AG10803 (cell line): ENCODE measurements at regions not wholly inside any gene's neighbourhood (a gene's known extent, or its start where the extent isn't known, plus 50 kb on each side); places are given as distances from the start of the nearest gene placed in this dataset.
"Not testable (repeated sequence)": the region's sequence is repeated elsewhere in the genome, so short reads cannot be mapped to it uniquely, and the experiment has no call there.

Experiments used
- DNase-seq: peaks from one replicate; pipeline ENCODE4 v3.0.0; 2010; ENCODE audit warnings: low read depth
- H3K4me3 ChIP-seq: 2 replicates; pipeline ENCODE4 v1.5.1; 2011; ENCODE audit warnings: mild to moderate bottlenecking, low read length, control low read depth
- TF ChIP-seq, protein P1 (sequence below): conservative IDR thresholded peaks from 2 replicates; pipeline ENCODE4 v1.5.1; 2011; ENCODE audit warnings: mild to moderate bottlenecking, low read length, control low read depth, inconsistent platforms

DNA sequence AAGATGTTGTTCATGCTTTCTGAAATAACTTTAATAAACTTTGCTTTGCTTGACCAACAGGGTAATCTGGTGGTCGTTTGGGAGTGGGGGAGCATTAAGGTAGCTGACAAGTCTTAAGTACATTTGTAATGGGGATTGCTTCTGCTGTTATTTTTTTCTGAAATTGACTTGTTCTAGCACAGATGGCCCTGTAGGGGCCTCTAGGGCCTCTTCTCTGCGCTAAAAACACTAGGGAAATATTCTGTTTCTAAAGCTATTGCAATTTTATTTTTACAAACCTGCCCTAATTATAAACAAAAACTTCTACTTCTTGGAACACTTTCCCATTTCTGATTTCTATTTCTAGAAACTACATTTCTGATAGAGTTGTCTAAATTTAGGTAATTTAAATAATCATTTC lies 191.3 kb upstream of the KCNJ3 start:
- TF ChIP-seq, protein P1, sequence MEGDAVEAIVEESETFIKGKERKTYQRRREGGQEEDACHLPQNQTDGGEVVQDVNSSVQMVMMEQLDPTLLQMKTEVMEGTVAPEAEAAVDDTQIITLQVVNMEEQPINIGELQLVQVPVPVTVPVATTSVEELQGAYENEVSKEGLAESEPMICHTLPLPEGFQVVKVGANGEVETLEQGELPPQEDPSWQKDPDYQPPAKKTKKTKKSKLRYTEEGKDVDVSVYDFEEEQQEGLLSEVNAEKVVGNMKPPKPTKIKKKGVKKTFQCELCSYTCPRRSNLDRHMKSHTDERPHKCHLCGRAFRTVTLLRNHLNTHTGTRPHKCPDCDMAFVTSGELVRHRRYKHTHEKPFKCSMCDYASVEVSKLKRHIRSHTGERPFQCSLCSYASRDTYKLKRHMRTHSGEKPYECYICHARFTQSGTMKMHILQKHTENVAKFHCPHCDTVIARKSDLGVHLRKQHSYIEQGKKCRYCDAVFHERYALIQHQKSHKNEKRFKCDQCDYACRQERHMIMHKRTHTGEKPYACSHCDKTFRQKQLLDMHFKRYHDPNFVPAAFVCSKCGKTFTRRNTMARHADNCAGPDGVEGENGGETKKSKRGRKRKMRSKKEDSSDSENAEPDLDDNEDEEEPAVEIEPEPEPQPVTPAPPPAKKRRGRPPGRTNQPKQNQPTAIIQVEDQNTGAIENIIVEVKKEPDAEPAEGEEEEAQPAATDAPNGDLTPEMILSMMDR: no peak
- no peak for DNase-seq
- H3K4me3 ChIP-seq: no peak overlapping the region

DNA sequence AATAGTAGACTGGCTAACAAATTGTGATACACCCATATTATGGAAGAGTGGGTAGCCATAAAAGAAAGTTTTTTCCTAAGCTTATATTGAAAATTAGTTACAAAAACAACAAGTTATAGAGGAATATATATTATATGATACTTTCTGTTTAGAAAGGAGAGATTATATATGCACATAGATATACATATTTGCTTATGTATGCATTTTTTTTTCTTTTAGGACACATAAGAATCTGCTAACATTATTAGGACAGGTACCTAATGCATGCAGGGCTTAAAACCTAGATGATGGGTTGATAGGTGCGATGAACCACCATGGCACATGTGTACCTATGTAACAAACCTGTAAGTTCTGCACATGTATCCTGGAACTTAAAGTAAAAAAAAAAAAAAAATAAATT lies 179.6 kb upstream of the KCNJ3 start:
- DNase-seq: no peak
- H3K4me3 ChIP-seq: no peak overlapping the region
- TF ChIP-seq, protein P1: no peak

DNA sequence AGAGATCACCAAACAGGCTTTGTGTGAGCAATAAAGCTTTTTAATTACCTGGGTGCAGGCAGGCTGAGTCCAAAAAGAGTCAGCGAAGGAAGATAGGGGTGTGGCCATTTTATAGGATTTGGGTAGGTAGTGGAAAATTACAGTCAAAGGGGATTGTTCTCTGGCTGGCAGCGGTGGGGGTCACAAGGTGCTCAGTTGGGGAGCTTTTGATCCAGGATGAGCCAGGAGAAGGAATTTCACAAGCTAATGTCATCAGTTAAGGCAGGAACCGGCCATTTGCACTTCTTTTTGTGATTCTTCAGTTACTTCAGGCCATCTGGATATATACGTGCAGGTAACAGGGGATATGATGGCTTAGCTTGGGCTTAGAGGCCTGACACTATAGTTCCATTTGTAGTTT lies 177.5 kb upstream of the KCNJ3 start:
- H3K4me3 ChIP-seq, DNase-seq: not testable (repeated sequence)

DNA sequence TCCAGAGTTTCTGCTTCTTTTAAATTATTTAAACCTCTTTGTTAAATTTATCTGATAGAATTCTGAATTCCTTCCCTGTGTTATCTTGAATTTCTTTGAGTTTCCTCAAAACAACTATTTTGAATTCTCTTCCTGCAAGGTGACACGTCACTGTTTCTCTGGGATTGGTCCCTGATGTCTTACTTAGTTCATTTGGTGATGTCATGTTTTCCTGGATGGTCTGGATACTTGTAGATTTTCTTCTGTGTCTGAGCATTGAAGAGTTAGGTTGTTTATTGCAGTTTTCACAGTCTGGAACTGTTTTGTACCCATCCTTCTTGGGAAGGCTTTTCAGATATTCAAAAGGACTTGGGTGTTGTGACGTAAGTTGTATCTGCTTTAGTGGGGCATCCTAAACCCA lies 172.3 kb upstream of the KCNJ3 start:
- no peak overlapping the region for H3K4me3 ChIP-seq
- TF ChIP-seq, protein P1: no peak
- DNase-seq: no peak

DNA sequence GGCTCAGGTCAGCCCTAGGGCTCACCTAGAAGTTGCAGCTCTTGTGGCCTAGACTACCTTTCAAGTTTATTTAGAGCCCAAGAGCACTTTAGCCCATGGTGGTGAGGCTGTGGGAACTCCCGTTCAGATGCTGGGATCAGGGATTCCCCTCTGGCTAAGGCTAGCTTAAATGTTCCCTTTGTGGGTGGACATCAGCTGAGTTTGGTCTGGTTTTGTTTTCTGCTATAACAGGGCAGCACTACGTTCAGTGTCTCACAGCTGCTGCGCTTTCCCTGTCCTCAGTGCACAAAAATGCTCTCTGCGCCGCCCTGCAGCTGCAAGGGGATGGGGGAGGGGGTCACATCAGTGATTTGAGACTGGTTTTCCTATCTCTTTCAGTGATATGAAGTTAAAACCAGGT lies 170.5 kb upstream of the KCNJ3 start:
- DNase-seq: no peak
- TF ChIP-seq, protein P1: no peak
- no peak overlapping the region for H3K4me3 ChIP-seq

DNA sequence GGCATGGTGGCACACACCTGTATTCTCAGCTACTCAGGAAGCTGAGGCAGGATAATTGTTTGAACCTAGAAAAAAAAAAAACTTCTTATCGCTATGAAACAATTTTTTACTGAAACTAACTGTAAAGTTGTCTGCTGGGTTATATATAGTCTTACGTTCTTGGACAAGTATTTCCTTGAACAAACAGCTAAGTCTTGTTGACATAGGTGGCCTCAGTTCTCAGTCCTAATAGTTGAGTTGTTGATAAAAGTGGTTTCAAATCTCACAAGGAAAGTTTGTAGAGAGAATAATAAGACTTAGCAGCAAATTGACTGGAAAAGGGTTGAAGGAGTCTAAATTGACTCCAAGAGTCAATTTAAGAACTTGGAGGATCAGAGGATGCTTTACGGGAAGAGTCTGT lies 166.5 kb upstream of the KCNJ3 start:
- TF ChIP-seq, protein P1: no peak
- DNase-seq: no peak
- no peak overlapping the region for H3K4me3 ChIP-seq

DNA sequence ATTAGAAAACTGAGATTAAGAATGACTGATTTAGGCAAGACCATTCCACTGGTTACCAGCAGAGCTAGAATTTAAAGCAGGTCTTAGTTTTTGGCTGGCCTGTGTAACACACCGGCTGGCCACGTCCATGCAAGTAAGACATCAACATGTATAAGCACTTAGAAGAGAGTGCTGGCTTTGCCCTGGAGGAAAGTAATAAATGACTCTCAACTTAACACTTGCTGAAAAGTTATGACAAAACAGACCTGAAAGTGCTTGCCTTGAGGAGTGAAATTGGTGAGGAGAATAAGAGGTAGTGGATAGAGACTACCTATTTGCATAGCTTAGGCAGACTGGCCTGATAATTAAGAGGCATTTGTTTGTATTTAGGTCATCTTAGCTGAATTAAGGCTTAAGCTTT lies 165.7 kb upstream of the KCNJ3 start:
- H3K4me3 ChIP-seq: no peak overlapping the region
- DNase-seq: no peak
- TF ChIP-seq, protein P1: no peak

DNA sequence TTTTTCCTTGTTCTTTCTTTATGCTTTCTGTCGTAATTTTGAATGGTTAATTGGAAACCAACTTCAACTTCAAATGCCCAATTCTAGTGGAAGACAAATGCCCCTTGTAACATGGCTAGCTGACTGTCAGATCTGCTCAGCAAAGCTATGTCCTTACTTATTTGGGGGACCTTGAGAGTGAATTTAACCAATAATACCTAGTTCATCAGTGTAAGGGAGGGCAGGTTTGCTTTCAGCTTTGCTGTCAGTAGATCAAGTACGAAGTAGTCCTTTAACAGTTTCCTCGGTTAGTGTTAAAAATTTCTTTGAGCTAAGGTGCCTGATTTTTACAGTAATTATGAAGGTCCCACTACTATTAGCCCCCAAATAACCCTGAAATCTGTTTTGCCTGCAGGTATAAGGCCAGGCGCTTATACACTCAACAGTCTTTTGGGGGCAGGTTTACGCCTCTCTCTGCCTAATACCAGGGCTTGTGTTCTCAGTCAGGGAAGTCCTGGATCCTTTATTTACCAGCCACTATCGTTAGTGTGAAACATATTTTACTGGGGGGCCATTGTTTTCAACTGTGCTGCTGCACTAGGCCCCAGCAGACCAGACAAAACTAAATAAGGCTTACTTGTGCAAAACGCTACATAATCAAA lies 165.1 kb upstream of the KCNJ3 start:
- TF ChIP-seq, protein P1: no peak
- no peak for DNase-seq
- no peak overlapping the region for H3K4me3 ChIP-seq
